Midbrain (tissue), 1 donor: ENCODE measurements at regions not wholly inside any gene's neighbourhood (a gene's known extent, or its start where the extent isn't known, plus 50 kb on each side); places are given as distances from the start of the nearest gene placed in this dataset.
A peak's percentile ranks its signal among the peaks of the same experiment; 100 is the strongest.

Source experiments
- DNase-seq: peaks from one replicate; lab custom pipeline; 2025; lab: John Stamatoyannopoulos, UW

DNA sequence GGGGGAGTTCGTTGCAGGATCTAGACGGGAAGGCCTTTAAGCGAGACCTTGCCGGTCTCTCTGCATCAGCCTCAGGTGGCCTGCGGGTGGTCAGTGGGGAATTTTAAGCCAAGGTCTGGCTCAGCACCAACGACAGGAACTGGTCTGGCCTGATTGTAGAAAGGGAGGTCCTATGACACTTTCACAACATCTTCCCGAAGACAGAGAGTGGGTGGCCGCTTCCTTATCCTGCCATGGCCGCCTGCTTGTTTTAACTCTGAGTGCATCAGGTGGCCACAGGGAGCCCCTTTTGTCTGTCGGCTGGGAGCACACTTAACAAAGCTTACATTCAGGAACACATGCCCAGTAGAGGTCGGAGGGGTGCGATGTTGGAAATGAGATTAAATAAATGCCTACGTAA lies 363.7 kb upstream of the MYT1L start:
- no peak for DNase-seq

DNA sequence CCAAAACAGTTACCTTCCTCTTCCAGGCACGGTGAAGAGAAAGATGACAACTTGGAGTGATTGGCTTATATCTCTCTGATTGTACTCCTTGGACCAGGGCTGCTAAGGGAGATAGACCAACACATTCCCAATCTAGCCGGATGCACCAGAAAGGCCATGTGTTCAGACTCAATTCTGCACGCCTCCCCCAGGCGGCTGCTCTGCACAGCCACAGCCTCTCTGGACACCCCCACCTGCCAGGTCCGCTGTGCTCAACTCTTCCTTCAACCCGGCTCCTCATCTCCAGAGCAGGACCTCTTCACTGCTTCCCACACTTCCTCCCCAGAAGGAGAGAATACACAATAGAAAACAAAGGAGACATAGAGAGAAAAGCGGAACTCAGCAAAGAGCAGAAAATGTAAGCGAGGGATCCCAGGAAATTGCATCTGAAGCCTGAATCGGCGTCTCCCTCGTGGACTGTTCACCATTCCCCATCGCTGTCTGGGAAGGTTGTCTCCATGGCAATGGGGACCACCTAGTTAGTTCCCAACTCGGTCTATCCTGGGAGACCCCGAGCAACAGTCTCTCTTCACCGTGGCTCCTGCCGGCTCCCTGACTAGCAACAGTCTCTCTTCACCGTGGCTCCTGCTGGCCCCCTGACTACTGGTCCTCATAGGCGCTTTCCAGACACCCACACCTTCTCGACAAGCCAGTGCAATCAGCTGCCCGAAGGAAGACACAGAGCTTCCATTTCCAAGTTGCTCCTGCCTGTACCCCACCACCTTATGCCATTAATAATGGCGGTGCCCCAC lies 361.7 kb upstream of the MYT1L start:
- DNase-seq = no peak

DNA sequence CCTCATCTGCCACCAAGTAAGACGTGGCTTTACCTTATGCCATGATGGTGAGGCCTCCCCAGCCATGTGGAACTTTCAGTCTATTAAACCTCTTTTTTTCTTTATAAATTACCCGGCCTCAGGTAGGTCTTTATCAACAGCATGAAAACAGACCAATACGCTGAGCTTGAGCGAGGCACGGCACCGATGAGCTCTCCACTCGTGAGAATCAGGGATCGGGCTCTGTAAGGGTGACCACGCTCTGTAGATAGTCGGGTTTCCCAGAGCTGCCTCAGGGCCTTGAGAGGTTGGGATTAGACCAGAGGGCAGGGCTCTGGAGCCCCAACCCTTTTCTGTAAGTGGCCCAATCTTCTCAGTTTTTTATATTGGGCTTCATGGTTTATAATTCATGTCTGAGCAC lies 360.3 kb upstream of the MYT1L start:
- no peak for DNase-seq

DNA sequence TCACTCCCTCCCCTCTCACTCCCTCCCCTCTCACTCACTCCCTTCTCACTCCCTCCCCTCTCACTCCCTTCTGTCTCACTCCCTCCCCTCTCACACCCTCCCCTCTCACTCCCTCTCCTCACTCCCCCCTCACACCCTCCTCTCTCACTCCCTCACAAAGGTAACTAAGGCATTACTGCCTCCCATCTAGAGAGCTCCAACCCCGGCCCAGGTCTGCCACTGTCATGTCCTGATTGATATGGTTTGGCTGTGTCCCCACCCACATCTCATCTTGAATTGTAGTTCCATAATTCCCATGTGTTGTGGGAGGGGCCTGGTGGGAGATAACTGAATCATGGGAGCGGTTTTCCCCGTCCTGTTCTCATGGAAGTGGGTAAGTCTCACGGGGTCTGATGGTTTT lies 359.9 kb upstream of the MYT1L start:
- DNase-seq = no peak

DNA sequence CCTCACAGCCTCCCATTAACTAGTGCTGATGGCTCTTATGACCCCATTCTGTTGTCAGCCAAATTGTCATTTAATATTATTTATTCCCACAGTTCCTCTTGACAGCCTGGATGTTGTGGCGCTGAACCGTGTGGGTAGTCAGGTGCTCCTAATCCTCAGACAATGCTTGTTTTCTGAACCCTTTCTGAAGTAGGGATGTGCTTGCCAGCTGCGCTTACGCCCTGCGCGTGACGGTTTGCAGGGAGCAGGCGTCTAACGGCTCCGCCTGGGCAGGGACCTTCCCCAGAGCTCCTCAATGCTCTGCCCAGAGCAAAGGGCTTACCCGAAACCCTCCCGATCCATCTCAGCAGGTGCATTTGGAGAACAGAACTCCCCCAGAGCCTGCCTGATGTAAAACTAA lies 358.2 kb upstream of the MYT1L start:
- no peak for DNase-seq

DNA sequence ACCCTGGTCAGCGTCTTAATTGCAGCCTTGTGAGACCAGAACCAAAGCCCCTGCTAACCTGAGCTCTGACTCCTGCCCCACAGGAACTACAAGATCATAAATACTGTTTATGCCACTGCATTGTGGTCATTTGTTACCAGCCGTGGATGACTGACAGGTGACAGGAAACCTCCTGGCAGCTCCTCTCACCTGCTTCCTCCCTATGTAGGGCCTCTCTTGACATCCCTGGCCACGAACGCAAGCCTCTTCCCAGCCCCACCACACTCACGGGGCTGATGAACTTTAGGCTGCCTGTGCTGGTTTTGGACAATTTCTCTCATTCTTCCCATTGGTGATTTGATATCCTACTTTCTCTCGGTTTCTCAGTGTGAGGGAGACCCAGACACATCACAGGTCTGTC lies 357.2 kb upstream of the MYT1L start:
- no peak for DNase-seq

DNA sequence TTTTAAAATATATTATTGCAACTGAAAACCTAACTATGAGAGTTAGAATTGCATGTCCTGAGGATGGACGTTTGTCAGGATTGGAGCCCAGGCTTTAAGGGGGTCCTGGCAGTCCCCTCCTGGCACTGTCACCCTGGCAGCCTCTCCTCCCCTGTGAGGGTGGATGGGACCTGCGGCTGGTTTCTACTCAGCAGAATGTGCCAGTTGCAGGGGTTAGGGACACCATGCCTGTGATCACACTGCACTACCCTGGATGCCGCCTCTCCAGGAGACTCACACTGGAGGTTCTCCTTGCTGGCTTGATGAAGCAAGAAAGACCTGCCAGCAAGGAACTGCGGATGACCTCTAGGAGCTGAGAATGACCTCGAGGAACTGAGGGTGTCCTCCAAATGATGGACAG lies 356.7 kb upstream of the MYT1L start:
- DNase-seq = no peak

DNA sequence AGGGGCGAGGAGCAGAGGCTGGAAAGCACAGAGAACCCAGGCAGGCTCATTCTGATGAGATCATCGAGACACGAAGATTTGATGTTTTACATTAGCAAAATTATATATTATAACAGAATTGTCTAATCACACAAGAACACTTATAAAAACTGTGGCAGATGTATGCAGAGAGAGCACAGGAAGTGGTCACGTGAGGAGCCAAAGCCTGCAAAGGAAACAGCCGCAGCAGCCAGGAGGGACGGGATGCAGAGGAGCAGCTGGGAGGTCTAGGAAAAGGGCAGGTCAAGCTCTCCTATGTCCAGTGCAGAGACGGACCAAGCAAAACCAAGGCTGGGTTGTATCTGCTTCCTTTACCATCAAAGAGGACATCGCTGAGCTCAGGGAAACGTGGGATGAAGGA lies 355.1 kb upstream of the MYT1L start:
- no peak for DNase-seq

DNA sequence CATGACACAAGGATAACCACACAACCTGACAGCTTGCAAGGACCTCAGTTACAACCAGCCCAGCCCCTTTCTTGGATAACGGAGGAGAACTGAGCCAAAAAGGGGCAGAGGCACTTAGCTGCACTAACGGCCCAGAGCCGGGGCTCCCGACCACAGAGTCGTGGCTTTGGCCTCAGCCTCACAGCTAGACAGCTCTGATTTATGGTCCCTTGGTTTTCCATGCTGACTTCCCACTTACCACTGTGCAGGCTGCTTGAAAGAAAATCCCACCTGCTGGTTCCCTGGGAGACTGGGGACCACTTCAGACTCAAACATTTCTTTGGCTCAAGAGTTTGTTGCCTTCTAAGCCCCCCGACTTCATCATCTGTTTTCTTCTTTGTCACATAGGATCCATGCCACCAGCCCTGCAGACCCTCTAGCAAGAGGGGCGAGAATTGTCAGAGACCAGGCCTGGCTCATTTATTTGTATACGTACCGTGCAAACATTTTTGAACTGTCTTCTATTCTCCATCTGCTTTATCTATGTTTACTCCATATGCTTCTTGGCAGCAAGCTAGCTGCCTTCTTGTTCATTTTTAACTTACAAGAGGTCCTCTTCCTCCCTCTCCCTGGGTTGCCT lies 352.6 kb upstream of the MYT1L start:
- DNase-seq = no peak

DNA sequence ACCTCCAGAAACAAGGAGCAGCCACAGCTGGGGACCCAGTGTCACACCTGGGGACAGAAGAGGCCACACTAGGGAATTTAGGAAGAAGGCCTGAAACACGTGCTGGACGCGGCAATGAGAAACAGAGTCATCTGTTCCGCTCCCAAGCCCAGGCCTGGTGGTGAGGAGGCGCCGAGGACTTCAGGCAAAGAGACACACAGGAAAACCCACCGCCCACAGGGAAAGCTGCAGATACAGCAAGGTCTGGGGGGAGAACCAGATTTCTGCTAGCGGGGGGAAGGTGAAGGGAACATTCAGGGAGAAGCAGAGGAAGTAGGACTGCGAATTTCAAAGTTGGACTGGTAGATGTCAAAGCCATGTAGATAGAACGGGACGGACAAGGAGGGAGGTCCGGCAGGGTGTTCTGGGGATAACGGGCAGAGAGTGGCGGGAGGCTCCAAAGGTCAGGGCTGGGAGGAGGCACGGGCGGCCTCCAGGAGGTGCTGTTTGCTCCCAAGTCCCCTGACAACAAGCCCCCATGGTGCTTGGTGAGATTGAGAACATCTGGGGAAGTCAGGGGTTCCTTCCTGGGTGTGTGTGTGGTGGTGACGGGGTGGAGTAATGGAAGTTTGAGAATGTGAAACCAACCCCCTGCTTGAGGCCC lies 351.7 kb upstream of the MYT1L start:
- no peak for DNase-seq

DNA sequence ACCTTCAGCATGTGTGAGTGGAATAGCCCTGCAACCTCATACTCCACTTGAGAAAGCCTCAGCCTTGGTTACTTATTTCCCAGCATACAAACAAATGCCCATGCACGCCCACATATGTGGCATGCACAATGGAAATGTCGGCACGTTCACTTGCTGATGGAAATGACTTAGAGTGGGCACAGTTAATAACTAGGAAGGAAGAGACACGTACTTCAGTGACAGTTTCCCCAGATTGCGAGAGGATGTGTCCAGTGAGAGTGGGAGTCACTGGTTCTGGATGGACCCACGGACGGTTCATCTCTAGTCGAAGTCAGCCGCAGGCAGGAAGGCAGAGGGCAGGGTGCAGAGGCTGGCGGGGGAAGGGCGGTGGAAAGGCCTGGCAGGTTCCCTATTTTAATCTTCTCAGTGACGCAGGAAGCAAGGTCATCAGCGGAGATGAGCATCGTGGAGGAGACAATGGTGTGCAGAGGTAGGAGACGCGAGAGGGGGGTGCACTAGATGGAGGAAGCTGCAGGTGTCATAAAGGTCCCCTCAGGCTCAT lies 350.7 kb upstream of the MYT1L start:
- no peak for DNase-seq

DNA sequence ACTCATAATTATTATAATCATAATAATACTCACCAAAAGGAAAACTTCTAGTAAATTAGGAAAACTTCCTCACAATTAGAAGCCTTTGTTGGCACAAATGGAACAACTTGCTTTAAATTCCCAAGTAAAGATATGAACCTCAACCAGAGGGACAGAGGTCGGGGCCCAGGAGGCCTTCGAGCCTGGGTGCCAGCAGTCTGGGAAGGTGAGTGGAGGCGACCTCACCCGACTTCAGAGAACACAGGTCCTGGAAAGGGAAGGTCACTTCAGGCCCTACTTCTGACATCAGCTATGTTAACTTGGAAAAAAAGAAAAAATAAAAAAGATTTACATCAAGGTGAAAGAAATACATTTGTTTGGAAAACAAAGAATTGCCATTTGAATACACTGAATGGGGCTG lies 350.0 kb upstream of the MYT1L start:
- DNase-seq = no peak

DNA sequence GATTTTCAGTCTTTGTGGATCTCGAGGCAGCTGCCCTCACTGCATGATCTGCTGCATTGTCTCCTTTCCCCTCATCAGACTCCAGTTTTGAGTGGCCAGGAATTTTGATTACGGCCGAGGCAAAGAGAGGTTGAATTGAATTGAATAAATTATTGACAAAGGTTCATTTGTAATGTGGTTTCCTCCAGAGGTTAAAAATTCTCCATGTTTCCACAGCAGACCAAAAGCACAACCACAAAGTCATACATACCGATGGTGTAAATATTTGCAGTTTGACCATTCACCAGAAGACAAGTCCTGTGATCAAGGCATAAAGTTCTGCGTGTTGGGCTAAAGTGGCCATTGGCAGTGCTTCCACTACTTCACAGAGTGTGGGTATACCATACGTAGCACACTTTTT lies 343.8 kb upstream of the MYT1L start:
- DNase-seq = no peak

DNA sequence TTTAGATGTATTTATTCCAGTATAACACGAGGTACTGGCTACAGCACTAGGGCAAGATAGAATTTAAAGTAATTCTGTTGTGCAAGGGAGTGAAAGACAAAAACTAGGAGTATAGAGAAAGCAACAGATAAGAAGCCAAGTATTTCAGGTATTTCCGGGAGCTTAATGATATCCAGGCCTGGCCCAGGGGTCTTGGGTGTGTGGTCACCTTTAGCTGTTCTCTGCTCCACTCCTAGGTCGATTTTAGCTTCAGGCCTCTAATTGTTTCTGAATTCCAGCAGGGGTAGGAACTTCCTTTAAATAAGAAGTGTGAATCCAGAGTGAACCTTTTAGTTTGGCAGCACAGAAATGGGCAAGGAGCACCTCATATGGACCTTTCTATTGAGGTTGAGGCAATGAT lies 342.3 kb upstream of the MYT1L start:
- DNase-seq = no peak

DNA sequence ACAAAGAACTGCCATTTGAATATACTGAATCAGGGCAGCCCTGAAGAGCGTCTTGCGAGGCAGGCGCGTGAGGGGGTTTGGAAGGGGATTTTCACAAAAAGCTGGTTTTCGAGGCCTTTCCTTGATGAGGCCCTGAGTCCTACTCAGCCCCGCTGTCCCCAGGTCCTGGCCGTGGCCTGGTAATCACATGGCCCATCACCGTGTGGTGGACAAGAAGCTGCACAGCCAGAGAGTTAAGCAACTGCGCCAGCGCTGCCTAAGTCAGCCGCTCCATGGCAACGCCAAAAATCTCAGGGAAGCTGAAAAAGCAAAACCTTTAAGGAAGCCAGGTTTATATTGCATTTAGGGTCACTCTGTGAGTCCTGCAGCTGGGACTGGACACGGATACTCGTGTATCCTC lies 341.2 kb upstream of the MYT1L start:
- DNase-seq = no peak

DNA sequence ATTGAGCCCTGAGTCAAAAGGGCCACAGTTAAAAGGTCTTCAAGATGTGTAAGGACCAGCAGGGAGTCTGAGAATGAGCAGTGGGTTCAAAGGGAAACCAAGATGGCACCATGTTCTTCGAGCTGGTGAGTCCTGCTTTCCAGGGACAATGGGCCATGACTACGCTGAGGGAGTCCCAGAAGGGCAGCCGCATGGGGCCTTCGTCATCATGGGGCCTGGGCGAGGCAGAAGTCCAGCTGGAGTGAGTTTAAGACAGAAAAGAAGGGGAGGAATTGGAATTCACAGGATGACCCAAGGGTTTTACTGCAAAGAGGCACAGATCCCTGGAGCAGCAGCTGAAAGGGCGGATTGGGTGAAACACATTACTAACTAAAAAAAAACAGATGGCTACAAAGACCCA lies 340.8 kb upstream of the MYT1L start:
- peak; percentile 21 for DNase-seq

DNA sequence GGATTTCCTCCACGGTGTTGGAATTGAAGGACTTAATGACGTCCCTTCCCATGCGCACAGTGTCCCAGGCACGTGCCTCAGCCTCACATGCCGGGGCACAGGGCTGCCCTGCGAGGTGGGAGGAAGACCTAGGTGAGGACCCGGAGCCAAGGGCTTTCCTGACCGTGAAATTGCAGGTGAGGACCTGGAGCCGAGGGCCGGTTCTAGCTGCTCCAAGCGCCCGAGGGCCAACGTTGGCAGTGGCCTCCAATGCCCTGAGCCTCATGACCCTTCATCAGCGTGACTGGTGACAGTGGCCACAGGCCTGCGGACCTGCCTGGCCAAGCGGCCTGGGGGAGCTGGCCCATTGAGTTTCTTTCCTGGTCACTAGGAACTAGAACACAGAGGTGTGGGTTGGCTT lies 338.2 kb upstream of the MYT1L start:
- no peak for DNase-seq

DNA sequence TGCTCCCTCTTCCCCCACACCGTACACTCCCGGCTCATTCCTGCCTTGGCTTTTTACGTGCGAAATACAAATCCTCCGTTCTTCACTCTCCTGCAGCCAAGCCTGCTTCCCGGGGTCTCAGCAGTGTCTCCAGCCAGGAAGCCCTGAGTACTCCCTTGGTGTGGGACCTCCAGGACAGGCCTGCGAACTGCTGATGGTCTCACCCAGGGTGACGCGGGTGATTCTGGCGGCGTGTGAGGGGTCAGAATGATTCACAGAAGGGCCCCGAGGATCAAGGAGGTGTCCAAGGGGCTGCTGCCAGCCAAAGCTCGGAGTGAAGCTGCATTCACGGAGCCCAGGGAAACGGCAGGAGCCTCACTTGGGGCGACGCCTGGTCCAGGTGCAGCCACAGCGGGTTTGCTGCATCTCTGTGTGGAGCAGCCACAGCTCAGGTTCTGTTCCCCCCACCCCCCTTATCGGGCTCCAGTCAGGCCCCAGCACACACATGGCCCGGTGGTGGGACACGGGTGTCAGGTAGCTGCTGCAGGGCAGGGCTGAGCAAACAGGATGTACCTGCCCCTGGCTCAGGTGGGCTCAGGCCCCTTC lies 337.7 kb upstream of the MYT1L start:
- no peak for DNase-seq

DNA sequence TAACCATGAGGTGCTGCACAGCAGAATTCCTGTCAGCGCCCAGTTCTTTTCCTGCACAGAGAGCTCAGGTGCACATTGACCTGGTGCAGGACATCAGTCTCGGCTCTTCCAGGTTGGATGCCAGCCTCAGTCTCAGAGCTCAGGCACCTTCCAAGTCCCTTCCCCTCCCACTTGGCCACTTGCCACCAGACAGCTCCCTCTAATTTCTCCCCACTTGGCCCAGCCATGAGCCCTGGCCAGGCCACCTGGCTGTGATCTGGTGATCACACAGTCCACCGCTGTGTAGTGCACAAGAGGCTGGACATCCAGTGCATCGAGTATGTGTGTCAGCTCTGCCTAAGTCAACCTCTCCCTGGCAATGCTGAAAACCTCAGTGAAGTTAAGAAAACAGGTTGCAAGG lies 336.6 kb upstream of the MYT1L start:
- DNase-seq = no peak

DNA sequence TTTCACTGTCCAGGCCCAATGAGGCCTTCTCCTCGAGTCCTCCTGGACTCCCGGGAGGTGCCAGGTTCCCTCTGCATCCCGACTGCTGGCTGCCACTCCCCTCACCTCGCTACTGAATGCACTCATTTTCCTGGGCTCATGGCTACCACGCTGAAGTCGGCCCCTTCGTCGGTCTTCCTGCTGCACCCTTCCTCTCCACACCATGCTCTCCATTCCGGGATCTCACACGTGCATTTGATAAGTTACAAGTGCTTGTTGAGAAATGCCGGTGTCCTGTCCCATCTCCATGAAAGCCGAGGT lies 334.7 kb upstream of the MYT1L start:
- DNase-seq = no peak

DNA sequence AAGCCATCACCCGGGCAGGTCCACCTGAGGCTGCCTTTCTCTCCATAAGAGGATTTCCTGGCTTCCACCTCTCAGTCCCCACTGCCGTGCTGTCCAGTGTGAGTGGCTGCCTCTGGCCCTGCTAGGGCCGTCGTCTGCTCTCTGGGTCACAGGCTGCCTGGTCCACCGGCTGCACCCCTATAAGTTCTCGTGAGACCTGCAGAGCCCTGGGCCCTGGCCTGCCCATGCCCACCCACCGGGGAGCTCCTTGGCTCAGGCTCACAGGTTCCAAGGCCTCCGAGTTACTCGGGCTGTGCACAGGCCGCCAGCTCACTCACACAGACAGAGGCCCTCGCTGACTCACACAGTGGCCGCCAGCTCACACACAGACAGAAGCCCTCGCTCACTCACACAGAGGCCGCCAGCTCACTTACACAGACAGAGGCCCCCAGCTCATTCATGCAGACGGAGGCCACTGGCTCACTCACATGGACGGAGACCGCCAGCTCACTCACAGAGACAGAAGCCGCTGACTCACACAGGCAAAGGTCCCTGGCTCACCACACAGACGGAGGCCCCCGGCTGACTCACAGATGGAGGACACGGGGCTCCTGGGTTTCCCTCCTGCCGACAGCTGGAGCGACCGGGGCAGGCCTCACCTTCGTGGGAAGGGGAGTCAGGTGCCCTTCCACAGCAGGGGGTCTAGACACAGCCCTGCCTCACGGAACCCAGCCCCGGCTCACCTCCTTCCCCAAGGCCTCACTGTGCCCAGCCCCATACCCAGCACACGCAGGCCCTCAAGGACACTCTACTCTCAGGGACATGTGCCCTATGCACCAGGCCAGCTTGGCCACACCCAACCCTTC lies 334.1 kb upstream of the MYT1L start:
- no peak for DNase-seq

DNA sequence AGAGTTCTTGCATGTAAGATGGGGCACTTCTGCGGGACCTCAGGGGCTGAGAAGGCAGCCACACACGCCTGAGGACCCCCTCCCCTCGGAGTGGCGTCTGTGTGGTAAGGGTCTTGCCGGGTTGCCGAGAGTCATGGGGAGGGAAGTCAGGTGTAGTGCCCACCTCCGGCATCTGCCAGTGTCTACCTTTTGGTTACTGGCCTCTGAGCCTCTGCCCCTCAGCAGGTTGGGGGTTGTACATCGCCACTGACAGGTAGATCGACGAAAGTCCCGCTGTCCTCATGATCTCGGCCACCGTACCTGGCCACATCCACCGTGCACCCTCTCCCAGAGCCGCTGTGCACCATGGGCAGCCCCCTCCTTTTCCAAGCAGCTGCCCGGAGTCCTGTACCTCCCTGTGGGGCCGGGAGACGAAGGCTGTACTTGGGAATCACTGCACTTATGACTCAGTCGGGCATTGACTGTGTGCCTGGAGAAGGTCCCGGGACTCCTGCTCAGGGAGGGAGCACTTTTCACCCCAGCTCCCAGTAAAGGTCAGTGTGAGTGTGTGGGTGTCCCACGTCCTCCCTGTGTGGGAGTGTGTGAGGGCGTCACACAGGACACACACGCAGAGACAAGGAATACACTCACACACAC lies 332.4 kb upstream of the MYT1L start:
- DNase-seq = no peak
